HEK293 (cell line): ENCODE measurements at regions not wholly inside any gene's neighbourhood (a gene's known extent, or its start where the extent isn't known, plus 50 kb on each side); places are given as distances from the start of the nearest gene placed in this dataset.
A peak's percentile ranks its signal among the peaks of the same experiment; 100 is the strongest.

ENCODE experiments used
- CTCF ChIA-PET: fragments of 350-600 bp; formaldehyde crosslinking; extraction: SDS; loops from one replicate; lab custom pipeline; 2021; ENCODE audit warnings: antibody characterized with exemption; lab: Yijun Ruan, JAX
- POLR2A ChIA-PET: fragments of 300-600 bp; formaldehyde crosslinking; extraction: SDS; loops from one replicate; lab custom pipeline; 2020; ENCODE audit warnings: antibody characterized with exemption, inconsistent platforms; lab: Yijun Ruan, JAX
- H3K27ac ChIP-seq: fragments of 200-500 bp; sonication (Bioruptor generic); 2 replicates; pipeline ENCODE4 v1.5.1; 2014; ENCODE audit warnings: low read depth, low read length, control low read depth, inconsistent platforms; ENCODE audit errors: extremely low read depth
- H3K36me3 ChIP-seq, 2 experiments: fragments of 200-500 bp in 1 of 2; sonication (Bioruptor generic) in 1 of 2; 1 replicate in 1 of 2; 2 replicates in 1 of 2; pipeline ENCODE4 v1.5.1; 2014 to 2017; ENCODE audit warnings: inconsistent platforms in 2 of 2, low read length in 2 of 2; ENCODE audit not compliant: control insufficient read depth in 2 of 2, insufficient read depth in 1 of 2
- H3K4me1 ChIP-seq: fragments of 200-500 bp; sonication (Bioruptor generic); 2 replicates; pipeline ENCODE4 v1.5.1; 2014; ENCODE audit warnings: mild to moderate bottlenecking, low read length, inconsistent platforms; ENCODE audit not compliant: control insufficient read depth, insufficient read depth
- H3K4me3 ChIP-seq: 2 replicates; pipeline ENCODE4 v1.5.1; 2011; ENCODE audit warnings: low read depth, mild to moderate bottlenecking, control low read depth, low read length, moderate library complexity
- H3K9me3 ChIP-seq: fragments of 200-500 bp; sonication (Bioruptor generic); 2 replicates; pipeline ENCODE4 v1.5.1; 2014; ENCODE audit warnings: low read depth, low read length, inconsistent platforms; ENCODE audit not compliant: control insufficient read depth, insufficient read depth
- GLIS2 ChIP-seq: fragments of 450-650 bp; formaldehyde crosslinking; IDR thresholded peaks from 2 replicates; pipeline ENCODE4 v1.5.1; 2016; ENCODE audit warnings: missing biosample characterization, missing genetic modification characterization
- KLF1 ChIP-seq: fragments of 450-650 bp; formaldehyde crosslinking; IDR thresholded peaks from 2 replicates; pipeline ENCODE4 v1.5.1; 2016; ENCODE audit warnings: missing biosample characterization, missing genetic modification characterization
- MYNN ChIP-seq: fragments of 450-650 bp; formaldehyde crosslinking; IDR thresholded peaks from 2 replicates; pipeline ENCODE4 v1.5.1; 2016; ENCODE audit warnings: missing biosample characterization, missing genetic modification characterization, borderline replicate concordance
- PRDM10 ChIP-seq: fragments of 450-650 bp; formaldehyde crosslinking; IDR thresholded peaks from 2 replicates; pipeline ENCODE4 v1.5.1; 2016; ENCODE audit warnings: missing biosample characterization, missing genetic modification characterization
- REPIN1 ChIP-seq: fragments of 450-650 bp; formaldehyde crosslinking; IDR thresholded peaks from 2 replicates; pipeline ENCODE4 v1.5.1; 2017; ENCODE audit warnings: missing biosample characterization, missing genetic modification characterization, low read depth
- ZBTB10 ChIP-seq: fragments of 450-650 bp; formaldehyde crosslinking; IDR thresholded peaks from 2 replicates; pipeline ENCODE4 v1.5.1; 2016; ENCODE audit warnings: missing biosample characterization, missing genetic modification characterization
- ZBTB11 ChIP-seq: fragments of 450-650 bp; formaldehyde crosslinking; conservative IDR thresholded peaks from 2 replicates; pipeline ENCODE4 v1.5.1; 2016; ENCODE audit warnings: low read depth, missing biosample characterization, missing genetic modification characterization
- ZBTB21 ChIP-seq: fragments of 450-650 bp; formaldehyde crosslinking; IDR thresholded peaks from 2 replicates; pipeline ENCODE4 v1.5.1; 2017; ENCODE audit warnings: missing biosample characterization, missing genetic modification characterization
- ZNF114 ChIP-seq: fragments of 450-650 bp; formaldehyde crosslinking; IDR thresholded peaks from 2 replicates; pipeline ENCODE4 v1.5.0; 2017; ENCODE audit warnings: missing biosample characterization, missing genetic modification characterization
- ZNF133 ChIP-seq: fragments of 450-650 bp; formaldehyde crosslinking; IDR thresholded peaks from 2 replicates; pipeline ENCODE4 v1.5.1; 2016; ENCODE audit warnings: missing biosample characterization, missing genetic modification characterization
- ZNF157 ChIP-seq: fragments of 450-650 bp; formaldehyde crosslinking; IDR thresholded peaks from 2 replicates; pipeline ENCODE4 v1.5.1; 2016; ENCODE audit warnings: missing biosample characterization, missing genetic modification characterization
- ZNF280D ChIP-seq: fragments of 450-650 bp; formaldehyde crosslinking; IDR thresholded peaks from 2 replicates; pipeline ENCODE4 v1.5.1; 2016; ENCODE audit warnings: missing biosample characterization, missing genetic modification characterization
- ZNF404 ChIP-seq: fragments of 450-650 bp; formaldehyde crosslinking; IDR thresholded peaks from 2 replicates; pipeline ENCODE4 v1.5.1; 2017; ENCODE audit warnings: missing biosample characterization, missing genetic modification characterization
- ZNF433 ChIP-seq: fragments of 450-650 bp; formaldehyde crosslinking; IDR thresholded peaks from 2 replicates; pipeline ENCODE4 v1.5.1; 2016; ENCODE audit warnings: missing biosample characterization, missing genetic modification characterization, low read depth
- ZNF555 ChIP-seq: fragments of 450-650 bp; formaldehyde crosslinking; conservative IDR thresholded peaks from 2 replicates; pipeline ENCODE4 v1.5.1; 2017; ENCODE audit warnings: missing biosample characterization, mild to moderate bottlenecking, missing genetic modification characterization, inconsistent platforms
- ZNF792 ChIP-seq: fragments of 450-650 bp; formaldehyde crosslinking; IDR thresholded peaks from 2 replicates; pipeline ENCODE4 v1.5.1; 2016; ENCODE audit warnings: missing biosample characterization, missing genetic modification characterization

DNA sequence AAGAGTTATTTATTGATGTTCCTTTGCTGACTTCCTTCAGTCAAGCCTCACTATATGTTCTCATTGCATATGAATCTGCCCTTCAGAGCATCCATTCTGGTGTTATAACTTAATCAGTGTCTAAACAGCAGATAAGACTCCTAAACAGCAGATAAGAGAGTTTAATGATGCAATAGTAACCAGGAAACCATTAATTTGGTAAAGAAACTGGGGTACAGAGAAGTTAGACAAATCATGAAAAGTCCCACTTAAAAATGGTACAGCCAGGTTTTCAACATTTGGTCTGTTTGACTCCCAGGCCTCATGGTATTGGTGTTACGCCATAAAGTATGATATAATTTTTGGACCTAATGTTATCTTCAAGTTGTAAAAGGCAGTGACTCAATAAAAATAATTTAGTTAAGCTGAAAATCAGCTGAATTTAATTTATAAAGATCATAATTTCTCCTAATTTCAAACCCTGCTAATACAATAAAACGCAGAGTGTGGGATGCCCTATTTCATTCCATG lies 127.4 kb upstream of the DST start:
- H3K4me3 ChIP-seq = no peak overlapping the region
- ChIA-PET CTCF (interaction anchor here (1.1 to 2.3 kb wide), 5 partner anchors 25 to 91 kb away, joined by 3 to 6 read pairs (median 3); no protein-coding TSS in a partner anchor), POLR2A (no interaction called here)

DNA sequence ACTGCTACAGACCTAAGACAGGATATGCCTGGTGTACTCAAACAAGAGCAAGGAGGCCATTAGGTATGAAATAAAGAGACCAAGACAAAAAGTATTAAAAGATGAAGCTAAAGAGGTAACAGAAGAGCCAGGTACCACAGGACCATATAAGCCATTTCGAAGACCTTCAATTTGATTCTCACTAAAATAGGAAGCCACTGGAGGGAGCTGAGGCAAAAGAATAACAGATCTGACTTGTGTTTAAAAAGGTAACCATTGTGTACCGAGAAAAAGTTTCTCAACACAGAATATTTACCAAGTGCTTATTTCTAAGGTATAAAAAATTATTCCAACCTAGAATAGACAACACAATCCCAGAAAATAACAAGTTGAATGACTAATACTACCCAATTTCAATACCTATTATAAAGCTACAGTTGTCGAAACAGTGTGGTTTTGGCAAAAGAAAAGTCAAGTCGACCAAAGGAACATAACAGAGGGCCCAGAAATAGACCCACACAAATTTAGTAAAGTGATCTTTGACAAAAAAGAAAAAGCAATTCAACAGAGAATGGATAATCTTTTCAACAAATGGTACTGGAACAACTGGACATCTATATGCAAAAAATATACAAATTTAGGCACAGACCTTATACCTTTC lies 125.3 kb upstream of the DST start:
- Histone ChIP-seq H3K36me3 (no peaks in the 10 kb centered on the region), H3K4me3 (no peak overlapping the region), H3K4me1 (peaks cover 8% of the 10 kb centered on the region), H3K9me3 (no peaks in the 10 kb centered on the region)
- no peak for TF ChIP-seq ZNF792 (tag by site-specific recombination)
- TF ChIP-seq, all 188 proteins: peak for 0
- ChIA-PET CTCF (interaction anchor here (0.6 to 2.1 kb wide), 7 partner anchors 10 to 1476 kb away, joined by 3 to 10 read pairs (median 4); no protein-coding TSS in a partner anchor), POLR2A (interaction anchor here (0.7 kb wide), 1 partner anchor 76 kb away, joined by 4 read pairs; no protein-coding TSS in a partner anchor)
- H3K27ac ChIP-seq = no peak overlapping the region

More for the DNA sequence above, 127.4 kb upstream of the DST start:
- Histone ChIP-seq H3K4me1 (peaks cover 9% of the 10 kb centered on the region), H3K27ac (no peak overlapping the region), H3K36me3 (no peaks in the 10 kb centered on the region), H3K9me3 (no peaks in the 10 kb centered on the region)
- TF ChIP-seq PRDM10 (tag by site-specific recombination) (peak; percentile 58), REPIN1 (tag by site-specific recombination) (no peak)

DNA sequence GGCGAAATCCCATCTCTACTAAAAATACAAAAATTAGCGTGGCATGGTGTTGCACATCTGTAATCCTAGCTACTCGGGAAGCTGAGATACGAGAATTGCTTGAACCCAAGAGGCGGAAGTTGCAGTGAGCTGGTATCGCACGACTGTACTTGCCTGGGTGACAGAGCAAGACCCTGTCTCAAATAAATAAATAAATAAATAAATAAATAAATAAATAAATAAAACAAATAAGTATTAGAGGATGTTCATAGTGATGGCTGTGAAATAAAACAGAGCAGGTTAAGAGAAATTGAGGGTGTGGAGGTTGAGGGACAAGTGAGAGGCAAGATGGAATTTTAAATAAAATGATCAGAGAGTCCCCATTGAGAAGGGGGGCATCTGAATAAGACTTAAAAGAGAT lies 124.7 kb upstream of the DST start:
- CTCF ChIA-PET = interaction anchor here (0.6 to 2.1 kb wide), 5 partner anchors 10 to 136 kb away, joined by 3 to 10 read pairs (median 5); no protein-coding TSS in a partner anchor
- POLR2A ChIA-PET = interaction anchor here (0.7 kb wide), 1 partner anchor 77 kb away, joined by 4 read pairs; no protein-coding TSS in a partner anchor
- TF ChIP-seq ZBTB10 (tag by site-specific recombination) = no peak
- peak; percentile 67 for TF ChIP-seq ZBTB11 (tag by site-specific recombination)
- no peak for TF ChIP-seq KLF1 (tag by site-specific recombination)
- peak; percentile 58 for TF ChIP-seq ZNF555 (tag by site-specific recombination)
- no peak for TF ChIP-seq ZNF133 (tag by site-specific recombination)
- TF ChIP-seq ZNF157 = no peak
- TF ChIP-seq ZNF433 (tag by site-specific recombination) = peak; percentile 71; the same call in 1 of the 2 replicates
- no peak for TF ChIP-seq GLIS2 (tag by site-specific recombination)
- TF ChIP-seq ZNF114 (tag by site-specific recombination) = no peak
- TF ChIP-seq ZNF404 (tag by site-specific recombination) = no peak
- no peak for TF ChIP-seq ZNF280D
- no peak for TF ChIP-seq MYNN (tag by site-specific recombination)
- no peak for TF ChIP-seq ZBTB21 (tag by site-specific recombination)

More for the DNA sequence above, 124.7 kb upstream of the DST start:
- H3K36me3 ChIP-seq = no peaks in the 10 kb centered on the region
- no peak overlapping the region for H3K27ac ChIP-seq
- H3K9me3 ChIP-seq = no peaks in the 10 kb centered on the region
- H3K4me3 ChIP-seq = no peak overlapping the region
- peaks cover 3% of the 10 kb centered on the region for H3K4me1 ChIP-seq
